ENCODE measurements at regions not wholly inside any gene's neighbourhood (a gene's known extent, or its start where the extent isn't known, plus 50 kb on each side); places are given as distances from the start of the nearest gene placed in this dataset.
"Not testable (repeated sequence)": the region's sequence is repeated elsewhere in the genome, so short reads cannot be mapped to it uniquely, and the experiment has no call there.

- no peak for DNase-seq
Measured at GRCh38 chr22:48720662-48721394, 1106.8 kb downstream of the BRD1 start.

- DNase-seq = no peak
Measured at GRCh38 chr22:48719978-48720661, 1107.6 kb downstream of the BRD1 start.

GRCh38 chr22:48718818-48719500, 1108.7 kb downstream of the BRD1 start:
- no peak for DNase-seq

GRCh38 chr22:48717883-48718817, 1109.5 kb downstream of the BRD1 start:
- DNase-seq = no peak

- DNase-seq = no peak
Measured at GRCh38 chr22:48717076-48717810, 1110.4 kb downstream of the BRD1 start.

- DNase-seq = not testable (repeated sequence)
Measured at GRCh38 chr22:48716154-48716553, 1111.5 kb downstream of the BRD1 start.

GRCh38 chr22:48715511-48715910, 1112.2 kb downstream of the BRD1 start:
- no peak for DNase-seq

- DNase-seq = no peak
Measured at GRCh38 chr22:48714231-48714630, 1113.4 kb downstream of the BRD1 start.

GRCh38 chr22:48713272-48714205, 1114.1 kb downstream of the BRD1 start:
- DNase-seq = no peak

GRCh38 chr22:48712558-48713271, 1115.0 kb downstream of the BRD1 start:
- no peak for DNase-seq

- no peak for DNase-seq
Measured at GRCh38 chr22:48711669-48712068, 1116.0 kb downstream of the BRD1 start.

GRCh38 chr22:48711031-48711431, 1116.6 kb downstream of the BRD1 start:
- no peak for DNase-seq

- no peak for DNase-seq
Measured at GRCh38 chr22:48710410-48710809, 1117.3 kb downstream of the BRD1 start.

GRCh38 chr22:48709976-48710375, 1117.7 kb downstream of the BRD1 start:
- DNase-seq = no peak

GRCh38 chr22:48709453-48709852, 1118.2 kb downstream of the BRD1 start:
- DNase-seq = no peak

GRCh38 chr22:48708558-48709245, 1119.0 kb downstream of the BRD1 start:
- no peak for DNase-seq

GRCh38 chr22:48707763-48708557, 1119.7 kb downstream of the BRD1 start:
- DNase-seq = no peak

All from skin of body (tissue), 1 donor.